ENCODE measurements at regions not wholly inside any gene's neighbourhood (a gene's known extent, or its start where the extent isn't known, plus 50 kb on each side); places are given as distances from the start of the nearest gene placed in this dataset.

DNA sequence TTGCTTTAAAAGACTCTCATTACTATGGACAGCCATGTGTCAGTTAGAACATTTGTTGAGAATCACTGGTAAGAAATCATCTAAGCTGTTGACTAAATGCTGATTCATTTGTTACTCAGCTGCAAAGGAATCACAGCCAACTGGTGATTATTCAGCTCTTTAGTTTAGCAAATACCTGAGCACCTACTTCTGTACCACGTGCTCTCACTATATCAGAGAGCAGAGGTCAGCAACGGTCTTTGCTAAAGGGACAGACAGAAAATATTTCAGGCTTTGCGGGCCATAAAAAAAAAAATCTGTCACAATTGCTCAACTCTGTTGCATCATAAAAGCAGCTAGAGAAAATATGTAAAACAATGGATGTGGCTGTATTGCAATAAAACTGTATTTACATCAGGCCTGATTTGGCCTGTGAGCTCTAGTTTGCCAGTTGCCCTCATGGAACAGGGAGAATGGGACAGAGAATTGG is 377.6 kb downstream of the DNAH5 start:
- no peak for DNase-seq

DNA sequence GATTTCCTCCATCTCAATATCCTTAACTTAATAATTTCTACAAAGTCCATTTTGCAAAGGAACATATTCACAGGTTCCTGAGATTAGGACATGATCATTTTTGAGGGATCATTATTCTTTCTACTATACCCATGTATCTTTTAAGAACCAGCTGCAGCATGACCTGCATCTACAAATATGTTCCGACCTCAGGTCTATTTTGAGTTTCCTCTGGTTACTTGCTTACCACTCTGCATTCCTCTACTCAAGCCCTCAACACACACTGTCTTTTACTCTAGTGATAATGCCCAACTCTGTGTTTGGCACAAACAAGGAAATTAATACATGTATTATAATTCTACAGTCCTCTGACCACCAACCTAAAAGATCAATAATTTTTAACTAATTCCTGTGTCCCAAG is 386.1 kb downstream of the DNAH5 start:
- DNase-seq = no peak

DNA sequence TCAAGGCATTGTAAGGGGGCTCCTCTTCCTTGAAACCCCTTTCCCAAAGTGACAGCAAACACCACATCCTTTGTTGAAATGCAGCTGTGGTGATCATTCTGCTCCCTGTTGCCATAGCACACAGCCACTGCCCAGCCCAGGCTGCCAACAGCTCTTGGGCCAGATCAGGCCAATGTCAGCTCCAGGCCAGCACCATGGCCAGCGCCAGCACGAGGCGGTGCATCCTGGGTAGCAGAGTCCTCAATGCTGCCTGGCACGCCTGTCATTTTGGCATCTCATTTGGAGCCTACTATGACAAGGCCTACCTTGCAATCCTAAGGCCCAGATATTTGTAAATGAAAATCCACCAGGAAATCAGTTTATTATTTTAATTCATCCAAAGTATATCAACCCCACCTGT is 390.6 kb downstream of the DNAH5 start:
- no peak for DNase-seq

DNA sequence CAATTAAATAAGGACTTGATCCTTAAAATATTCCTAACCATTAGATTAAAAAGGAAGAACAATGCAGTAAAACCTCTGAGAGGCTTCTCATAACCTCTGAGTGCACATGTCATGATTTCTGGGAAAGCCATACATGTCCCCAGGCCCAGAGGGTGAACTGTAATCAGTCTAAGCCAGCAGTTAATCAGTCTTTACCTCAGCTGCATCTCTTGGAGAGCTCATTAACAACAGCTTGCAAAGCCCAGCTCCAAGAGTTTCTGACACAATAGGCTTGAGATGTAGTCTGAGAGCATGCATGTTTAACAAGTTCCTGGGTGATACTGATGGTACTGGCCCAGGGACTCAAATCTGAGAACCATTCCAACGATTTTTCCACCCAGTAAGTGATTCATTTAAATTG is 392.1 kb downstream of the DNAH5 start:
- DNase-seq = peak in 1 of 2 experiments; percentile 16

DNA sequence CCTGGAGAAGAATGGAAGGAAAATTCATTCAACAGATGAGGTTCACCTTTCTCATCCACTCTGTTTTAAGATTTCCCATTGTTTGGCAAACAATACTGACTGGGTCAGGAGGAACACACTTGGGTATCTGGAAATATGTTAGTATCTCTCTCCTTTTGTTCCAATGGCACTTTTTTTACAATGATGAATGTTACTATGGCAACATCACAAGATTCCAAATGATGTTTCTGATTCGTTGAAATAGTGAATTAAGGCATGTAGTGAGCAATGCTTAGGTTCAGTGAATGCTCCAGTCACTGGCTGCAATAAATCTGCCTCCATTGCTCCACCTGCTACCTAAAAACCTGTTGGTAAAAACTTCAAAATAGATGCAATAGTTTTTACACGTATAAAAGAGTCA is 392.8 kb downstream of the DNAH5 start:
- no peak for DNase-seq

DNA sequence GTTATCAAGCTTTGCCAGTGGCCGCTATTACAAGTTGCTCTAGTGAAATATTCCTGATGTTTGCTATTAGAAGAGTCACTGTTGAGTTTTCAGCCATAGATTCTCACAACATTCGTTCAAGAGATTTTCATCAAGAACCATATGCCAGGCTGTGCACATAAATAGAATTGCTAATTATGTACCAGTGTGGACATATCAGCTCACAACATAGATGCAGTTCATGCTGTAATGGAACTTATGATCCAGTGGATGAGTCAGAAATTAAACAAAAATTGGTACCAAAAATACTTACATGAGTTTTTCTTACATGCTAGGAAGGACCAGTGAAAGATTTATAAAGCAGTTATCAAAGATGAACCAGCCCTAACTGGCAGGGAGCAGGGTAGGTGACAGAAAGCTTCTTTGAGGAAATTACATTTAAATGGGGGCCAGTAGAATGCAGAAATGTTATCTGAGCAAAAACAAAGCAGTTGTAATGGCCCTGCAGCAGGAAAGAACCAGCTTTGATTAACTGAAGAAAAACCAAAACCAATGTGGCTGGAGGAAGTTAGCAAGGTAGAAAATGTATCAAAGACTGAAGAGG is 404.2 kb downstream of the DNAH5 start:
- no peak for DNase-seq

DNA sequence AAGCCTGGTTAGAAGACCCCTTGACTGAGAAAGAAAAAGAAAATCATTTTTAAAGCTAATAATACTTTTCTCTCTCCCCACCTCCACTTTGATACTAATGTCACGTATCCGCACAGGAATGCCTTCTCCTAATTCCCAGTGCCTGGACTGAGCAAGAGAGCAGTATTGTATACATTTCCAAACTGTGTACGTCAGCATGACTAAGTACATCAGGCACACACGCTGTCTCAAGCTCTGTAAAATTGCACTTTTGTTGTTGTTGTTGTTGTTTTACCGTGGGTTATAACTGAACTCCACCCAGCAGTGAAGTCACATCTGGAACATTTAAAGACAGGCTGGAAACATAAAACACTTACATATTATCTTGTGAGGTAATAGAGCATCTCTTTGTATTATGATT is 407.6 kb downstream of the DNAH5 start:
- DNase-seq = no peak

DNA sequence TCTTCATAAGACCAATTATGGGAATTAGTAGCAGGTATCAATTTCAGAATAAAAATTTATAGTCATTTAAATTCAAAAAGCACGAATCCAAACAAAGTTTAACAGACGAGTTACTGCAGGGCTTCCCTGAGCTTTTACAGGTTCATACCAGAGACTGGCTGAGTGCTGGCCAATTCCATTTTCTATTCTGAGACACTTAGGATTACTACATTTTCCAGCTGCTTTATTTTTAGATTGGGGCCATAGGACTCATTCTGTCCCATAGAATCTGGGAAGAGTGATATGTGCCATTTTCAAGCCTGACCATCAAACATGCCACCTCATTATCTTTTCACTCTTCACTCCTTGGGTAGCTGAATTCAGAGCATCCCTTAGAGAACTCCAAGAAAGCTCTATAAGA is 410.7 kb downstream of the DNAH5 start:
- no peak for DNase-seq

DNA sequence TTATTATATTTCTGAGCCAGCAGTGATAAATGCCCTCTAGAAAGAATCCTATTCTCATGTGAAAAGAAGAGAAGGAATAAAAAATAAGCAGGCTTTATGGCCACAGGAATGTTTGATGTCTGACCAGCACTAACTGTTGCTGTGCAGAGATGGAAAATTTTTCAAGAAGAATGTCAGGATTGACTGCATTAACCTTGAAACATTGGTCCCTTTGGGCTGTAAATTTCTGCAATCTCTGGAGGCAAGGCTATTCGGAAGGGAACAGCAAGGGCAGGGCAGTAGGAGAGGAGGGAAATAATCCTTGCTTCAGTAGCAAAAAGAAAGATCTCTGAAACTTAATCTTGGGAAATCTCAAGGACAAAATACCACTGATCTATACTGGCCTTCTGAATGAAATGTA is 415.2 kb downstream of the DNAH5 start:
- DNase-seq = no peak

DNA sequence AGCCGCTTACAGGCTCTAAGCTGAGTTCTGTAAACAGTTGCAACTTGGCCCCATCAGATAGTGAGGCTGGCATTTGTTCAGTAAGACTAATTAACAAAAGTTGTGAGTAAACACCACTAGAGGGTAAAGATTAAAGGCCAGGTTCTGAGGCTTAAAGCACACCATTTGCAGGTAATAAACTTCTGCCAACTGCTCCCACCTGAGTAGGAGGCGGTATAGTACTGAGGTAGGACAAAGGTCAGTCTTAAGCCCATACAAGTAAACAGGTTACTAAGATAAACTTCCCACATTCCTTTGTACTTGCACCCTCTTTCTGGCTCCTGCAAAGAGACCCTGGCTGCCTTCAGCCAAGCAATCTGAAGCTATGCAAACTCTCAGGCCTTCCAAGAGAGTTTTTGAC is 419.6 kb downstream of the DNAH5 start:
- no peak for DNase-seq

DNA sequence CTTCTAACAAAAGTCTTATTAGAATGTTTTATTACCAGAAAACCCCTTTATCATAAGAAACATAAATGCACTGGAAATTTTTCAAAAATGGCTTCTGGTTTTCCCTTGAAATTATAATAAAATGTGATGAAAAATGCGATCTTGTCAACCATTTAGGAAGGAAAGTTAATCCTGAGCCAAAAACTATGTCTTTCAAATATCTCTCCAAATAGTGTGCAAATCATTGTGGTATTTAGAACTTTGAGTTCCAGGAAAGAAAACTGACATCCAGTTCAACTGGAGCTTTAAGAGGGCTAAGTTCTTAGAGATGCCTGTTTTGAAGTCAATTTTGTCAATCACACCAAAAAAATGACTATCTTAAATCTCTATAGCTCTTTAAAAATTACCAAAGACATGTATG is 425.4 kb downstream of the DNAH5 start:
- no peak for DNase-seq

DNA sequence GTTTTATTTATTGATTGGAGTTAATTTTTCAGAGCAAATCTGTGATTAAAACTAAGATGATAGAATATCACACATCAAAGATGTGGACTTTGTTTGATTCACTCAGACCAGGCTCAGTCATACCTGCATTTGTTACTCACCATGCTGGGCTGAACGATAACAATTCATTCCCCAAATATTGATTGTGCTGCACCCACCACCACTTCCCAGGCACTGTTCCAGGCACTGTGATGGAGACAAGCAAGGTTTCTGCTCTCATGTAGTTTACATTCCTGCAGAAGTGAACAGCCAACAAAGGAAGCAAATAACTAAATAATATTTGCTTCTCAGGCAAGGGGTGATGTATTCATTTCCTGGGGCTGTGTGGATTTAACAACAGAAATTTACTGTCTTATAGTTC is 428.3 kb downstream of the DNAH5 start:
- no peak for DNase-seq

DNA sequence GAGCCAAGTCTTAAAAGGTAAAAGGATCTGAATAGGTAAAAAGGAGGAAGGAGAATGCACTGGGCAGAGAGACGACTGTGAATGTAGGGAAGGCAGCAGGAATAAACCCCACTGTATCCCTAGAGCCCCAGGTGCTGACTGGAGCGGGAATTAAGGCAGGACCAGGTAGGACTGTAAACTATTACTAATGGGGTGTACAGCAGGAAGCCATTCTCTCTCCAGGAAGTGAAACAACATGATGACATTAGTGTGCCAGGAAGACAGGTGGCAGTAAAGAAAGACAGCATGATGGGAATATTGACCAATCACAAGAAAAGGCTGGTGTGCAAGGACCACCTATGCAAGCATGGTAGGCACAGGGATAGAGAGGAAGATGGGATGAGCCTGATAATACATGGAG is 433.0 kb downstream of the DNAH5 start:
- no peak for DNase-seq

DNA sequence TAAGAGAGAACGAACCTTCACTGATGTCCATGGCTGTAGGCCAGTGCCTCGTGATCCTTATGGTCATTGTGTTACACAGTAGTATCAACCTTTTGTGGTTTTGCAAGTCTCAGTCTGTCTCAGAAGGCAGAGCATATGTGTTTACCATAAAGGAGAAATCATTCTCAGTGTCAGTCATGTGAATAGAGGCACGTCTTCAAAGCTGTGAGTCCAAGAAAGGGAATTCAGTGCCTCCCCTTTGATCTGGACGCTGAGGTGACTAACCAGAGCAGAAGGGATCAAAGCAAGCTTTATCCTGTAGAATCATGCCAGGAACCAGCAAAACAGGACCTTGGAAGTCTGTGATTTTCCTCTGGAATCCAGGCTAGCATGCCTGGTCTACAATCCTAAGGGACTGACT is 433.9 kb downstream of the DNAH5 start:
- no peak for DNase-seq

DNA sequence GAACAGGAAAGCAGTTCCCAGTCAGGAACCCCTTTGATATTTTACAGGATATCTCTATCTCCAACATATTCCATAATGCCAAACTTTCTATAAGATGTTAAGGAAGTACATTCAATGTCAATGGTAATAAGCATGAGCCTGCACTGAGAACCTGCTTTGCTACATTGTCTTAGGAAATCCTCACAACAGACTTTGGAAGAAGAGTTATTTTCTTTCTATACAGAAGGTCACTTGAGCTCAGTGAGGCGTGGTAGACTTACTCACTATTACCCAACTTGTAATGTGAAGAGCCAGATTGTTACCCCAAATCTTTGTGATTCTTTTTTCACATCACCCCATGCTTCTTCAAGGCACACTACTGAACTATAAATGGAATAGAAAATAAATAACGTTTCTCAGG is 435.9 kb downstream of the DNAH5 start:
- DNase-seq = no peak

DNA sequence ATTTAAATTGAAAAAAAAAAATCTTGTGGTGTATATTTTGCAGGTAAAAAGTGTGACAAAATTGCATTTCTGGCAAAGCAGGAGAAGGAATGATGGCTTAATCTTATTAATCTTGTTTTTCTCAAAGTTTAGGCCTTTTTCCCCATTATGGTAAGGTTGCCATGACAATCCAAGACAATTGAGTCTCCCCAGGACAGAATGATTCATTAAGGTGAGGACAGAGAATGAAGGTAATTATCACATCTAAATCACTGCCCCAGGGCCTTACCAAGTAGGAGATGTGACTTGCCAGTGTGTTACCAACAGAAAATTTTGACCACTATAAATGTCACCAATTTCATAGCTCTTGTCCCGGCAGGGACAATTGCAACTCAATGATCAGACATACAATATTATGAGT is 439.2 kb downstream of the DNAH5 start:
- DNase-seq = no peak

DNA sequence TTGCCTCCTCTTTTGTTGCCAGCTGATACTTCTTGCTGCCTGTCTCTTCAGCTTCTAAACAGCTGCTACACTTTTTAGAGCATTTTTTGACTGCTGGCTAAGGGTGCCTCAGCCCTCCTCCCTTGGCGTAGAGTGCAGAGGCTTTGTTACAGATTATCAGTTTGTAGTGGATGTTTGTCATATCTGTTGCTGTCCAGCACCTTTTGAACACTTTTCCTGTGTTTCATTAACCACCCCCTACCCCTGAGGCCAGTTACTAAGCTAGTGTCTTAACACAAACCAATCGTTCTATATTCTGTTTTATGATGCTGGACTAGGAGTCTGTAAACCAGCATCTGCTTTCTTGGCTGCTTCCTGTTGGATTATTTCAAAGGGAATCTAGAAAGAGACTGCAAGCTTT is 441.5 kb downstream of the DNAH5 start:
- no peak for DNase-seq

DNA sequence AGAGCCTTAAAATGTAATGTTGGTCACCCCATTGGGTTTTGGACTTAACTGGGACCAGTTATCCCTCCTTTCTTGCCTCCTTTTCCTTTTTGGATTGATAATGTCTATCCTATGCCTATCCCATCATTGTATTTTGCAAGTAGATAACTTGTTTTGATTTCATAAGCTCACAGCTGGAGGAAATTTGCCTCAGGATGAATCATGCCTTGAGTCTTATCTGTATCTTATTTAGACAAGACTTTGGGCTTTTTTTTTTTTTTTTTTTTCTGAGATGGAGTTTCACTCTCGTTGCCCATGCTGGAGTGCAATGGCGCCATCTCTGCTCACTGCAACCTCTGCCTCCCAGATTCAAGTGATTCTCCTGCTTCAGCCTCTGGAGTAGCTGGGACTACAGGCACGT is 443.3 kb downstream of the DNAH5 start:
- no peak for DNase-seq

DNA sequence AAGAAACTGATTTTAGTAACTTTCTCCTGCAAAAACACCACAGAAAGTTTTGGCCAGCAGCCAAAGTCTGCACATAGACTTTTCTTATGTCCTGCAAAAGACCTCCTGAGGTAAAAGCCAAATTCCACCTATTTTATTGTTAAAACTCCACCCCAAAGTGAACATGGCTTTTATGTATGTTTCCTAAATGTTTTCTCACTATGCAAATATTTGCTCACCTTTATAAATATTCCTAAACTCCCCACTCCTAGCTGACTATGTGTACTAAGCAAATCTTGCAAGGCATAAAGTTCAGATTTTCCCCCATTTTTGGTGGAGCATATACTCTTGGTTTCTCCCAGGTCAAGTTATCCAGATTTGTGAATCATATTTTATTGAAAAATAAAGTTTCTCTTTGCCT is 446.2 kb downstream of the DNAH5 start:
- no peak for DNase-seq

DNA sequence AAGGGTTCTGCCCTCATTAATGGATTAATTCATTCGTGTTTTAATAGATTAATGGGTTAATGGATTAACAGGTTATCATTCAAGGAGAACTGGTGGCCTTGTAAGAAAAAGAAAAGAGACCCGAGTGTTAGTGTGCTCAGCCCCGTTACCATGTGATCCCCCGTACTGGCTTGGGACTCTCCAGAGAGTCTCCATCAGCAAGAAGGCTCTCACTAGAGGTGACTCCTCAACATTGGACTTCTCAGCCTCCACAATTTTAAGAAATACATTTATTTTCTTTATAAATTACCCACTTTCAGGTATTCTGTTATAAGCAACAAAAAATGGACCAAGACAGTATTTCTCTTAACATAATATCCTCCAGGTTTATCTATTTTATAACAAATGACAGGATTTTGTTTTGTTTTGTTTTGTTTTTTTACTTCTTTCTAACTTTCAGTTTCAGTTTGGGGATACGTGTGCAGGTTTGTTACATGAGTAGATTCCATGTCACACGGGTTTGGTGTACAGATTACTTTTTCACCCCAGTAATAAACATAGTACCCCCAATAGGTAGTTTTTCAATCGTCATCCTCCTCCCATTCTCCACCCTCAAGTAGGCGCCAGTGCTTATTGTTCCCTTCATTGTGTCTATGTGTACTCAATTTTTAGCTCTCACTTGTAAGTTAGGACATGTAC is 456.1 kb downstream of the DNAH5 start:
- DNase-seq = no peak

DNA sequence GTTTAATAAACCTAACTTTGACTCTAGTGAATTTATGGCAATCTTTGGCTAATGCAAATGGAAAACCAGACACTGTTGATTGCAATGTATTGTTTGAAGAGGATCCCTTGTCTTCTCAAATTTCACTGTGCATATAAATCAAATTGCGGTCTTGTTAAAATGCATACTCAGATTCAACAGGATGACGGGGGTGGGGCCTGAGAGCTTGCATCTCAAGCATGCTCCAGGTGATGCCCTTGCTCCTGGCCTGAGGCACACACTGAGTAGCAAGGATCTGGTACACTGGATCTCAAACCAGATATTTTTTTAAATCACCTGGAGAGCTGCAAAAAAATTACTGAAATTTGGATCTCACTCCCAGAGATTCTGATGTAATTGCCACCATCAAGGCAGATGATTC is 463.7 kb downstream of the DNAH5 start:
- no peak for DNase-seq

DNA sequence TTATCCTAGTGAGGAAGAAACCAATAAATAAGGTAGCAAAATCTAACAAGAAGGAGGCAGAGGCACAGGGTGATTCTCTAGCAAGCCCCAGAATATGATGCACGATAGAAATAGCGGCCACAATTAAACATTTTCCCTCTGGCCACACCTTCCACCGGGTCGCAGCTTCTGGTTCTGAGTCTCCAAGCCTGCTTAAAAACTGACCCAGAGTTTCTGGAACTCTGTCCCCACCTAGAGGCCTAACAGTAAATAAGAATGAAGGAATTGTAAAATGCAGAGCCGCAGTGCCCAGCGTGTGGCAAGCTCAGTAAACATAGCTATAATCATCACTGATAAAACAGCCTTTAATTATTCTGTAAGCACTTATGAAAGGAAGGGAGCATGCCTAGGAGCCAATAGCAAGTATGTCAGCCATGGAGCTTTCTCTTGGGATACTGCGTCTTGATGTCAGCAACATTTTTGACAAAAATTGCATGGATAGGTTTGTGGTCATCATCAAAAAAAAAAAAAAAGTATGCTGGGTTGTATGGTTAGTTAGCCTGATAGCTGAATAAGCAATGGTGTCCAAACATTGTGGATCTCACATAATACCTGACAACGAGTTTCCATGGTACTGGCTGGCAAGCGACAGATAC is 465.5 kb downstream of the DNAH5 start:
- DNase-seq = peak; percentile 90 to 94

DNA sequence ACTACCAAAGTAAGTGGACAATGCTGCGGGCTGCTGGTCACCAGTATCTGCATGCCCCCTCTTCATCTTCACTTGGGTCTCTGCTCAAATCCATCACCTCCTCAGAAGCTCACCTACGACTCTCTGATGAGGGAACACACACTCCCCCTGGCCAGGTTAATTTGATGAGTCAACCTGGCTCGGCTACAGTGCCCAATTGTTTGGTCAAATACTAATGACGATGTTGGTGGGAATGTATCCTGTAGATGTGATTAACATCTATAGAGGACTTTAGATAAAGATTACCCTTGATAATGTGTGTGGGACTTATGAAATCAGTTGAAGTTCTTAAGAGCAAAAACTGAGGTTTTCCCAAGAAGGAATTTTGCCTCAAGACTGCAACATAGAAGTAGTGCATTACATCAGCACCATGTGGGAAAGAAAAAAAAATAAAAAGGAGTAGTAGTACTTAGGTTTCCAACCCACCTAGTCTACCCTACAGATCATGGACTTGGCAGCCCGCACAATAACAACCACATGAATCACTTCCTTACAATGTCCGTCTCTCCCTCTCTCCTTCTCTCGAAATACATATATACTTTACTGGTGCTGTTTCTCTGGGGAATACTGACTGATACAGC is 467.3 kb downstream of the DNAH5 start:
- no peak for DNase-seq

DNA sequence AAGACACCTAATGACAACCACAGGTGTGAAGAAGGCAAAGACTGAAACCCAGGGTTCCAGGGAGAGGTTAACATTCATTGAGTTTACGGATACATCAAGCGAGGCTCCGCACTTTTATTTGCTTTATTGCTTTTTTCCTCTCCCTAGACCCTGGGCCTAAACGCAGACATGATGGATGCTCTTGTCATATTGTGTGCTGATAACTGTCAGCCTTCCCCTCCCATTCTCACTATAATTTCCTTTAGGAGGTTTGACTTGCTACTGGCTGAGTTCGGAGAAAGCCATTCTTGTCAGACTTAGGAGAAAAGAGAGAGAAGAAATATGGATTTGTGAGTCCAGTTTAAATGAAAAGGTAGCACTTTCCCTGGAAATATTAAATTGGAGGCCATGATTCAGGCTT is 471.6 kb downstream of the DNAH5 start:
- no peak for DNase-seq

All from NCI-H446 (cell line).